AG04450 (cell line): ENCODE measurements at regions not wholly inside any gene's neighbourhood (a gene's known extent, or its start where the extent isn't known, plus 50 kb on each side); places are given as distances from the start of the nearest gene placed in this dataset.
"Not testable (repeated sequence)": the region's sequence is repeated elsewhere in the genome, so short reads cannot be mapped to it uniquely, and the experiment has no call there.

Experiments used
- CTCF ChIA-PET: fragments of 300-600, 350-600 bp; formaldehyde crosslinking; extraction: SDS; loops from one replicate; lab custom pipeline; 2022; ENCODE audit warnings: antibody characterized with exemption, inconsistent platforms; lab: Charles Lee
- POLR2A ChIA-PET: fragments of 350-600 bp; formaldehyde crosslinking; extraction: SDS; loops from one replicate; lab custom pipeline; 2021; ENCODE audit warnings: antibody characterized with exemption, inconsistent platforms; lab: Yijun Ruan, JAX
- DNase-seq: peaks from one replicate; pipeline ENCODE4 v3.0.0-alpha.2; 2011; ENCODE audit warnings: low read depth, low spot score
- H3K27ac ChIP-seq: one replicate; pipeline ENCODE4 v1.5.1; 2012; ENCODE audit warnings: low read depth, low read length, control low read depth
- H3K27me3 ChIP-seq: one replicate; pipeline ENCODE4 v1.6.0; 2012; ENCODE audit warnings: low read length; ENCODE audit not compliant: control insufficient read depth, insufficient read depth
- H3K4me3 ChIP-seq: 2 replicates; pipeline ENCODE4 v1.5.1; 2011; ENCODE audit warnings: mild to moderate bottlenecking, low read depth, low read length, control low read depth
- H3K9me3 ChIP-seq: 2 replicates; pipeline ENCODE4 v1.5.1; 2012; ENCODE audit warnings: low read length; ENCODE audit not compliant: control insufficient read depth, insufficient read depth
- CTCF ChIP-seq: IDR thresholded peaks from 2 replicates; pipeline ENCODE4 v1.5.1; 2011; ENCODE audit warnings: low read depth, low read length, control low read depth, inconsistent platforms

- no peak for DNase-seq
- ChIA-PET CTCF (no interaction called here), POLR2A (no interaction called here)
- no peaks in the 10 kb centered on the region for H3K9me3 ChIP-seq
- no peak overlapping the region for H3K27ac ChIP-seq
- H3K27me3 ChIP-seq: no peaks in the 10 kb centered on the region
- no peak overlapping the region for H3K4me3 ChIP-seq
- TF ChIP-seq CTCF: no peak
These were observed 430.4 kb downstream of the TFEC start for GRCh38 chr7:115600207-115600606.

GRCh38 chr7:115599184-115599583 is 431.4 kb downstream of the TFEC start:
- H3K27me3 ChIP-seq, POLR2A ChIA-PET, H3K27ac ChIP-seq, DNase-seq, H3K4me3 ChIP-seq, CTCF ChIA-PET, H3K9me3 ChIP-seq: not testable (repeated sequence)

GRCh38 chr7:115597220-115597619 is 433.3 kb downstream of the TFEC start:
- DNase-seq, POLR2A ChIA-PET, H3K27me3 ChIP-seq, CTCF ChIA-PET, H3K9me3 ChIP-seq, H3K4me3 ChIP-seq, H3K27ac ChIP-seq: not testable (repeated sequence)

GRCh38 chr7:115593111-115593510 is 437.5 kb downstream of the TFEC start:
- Histone ChIP-seq H3K9me3 (no peaks in the 10 kb centered on the region; the same call in 1 of the 2 replicates), H3K27me3 (no peaks in the 10 kb centered on the region), H3K4me3 (no peak overlapping the region), H3K27ac (no peak overlapping the region)
- no peak for TF ChIP-seq CTCF
- no peak for DNase-seq
- POLR2A ChIA-PET: no interaction called here
- CTCF ChIA-PET: no interaction called here

- no peak for TF ChIP-seq CTCF
- Histone ChIP-seq H3K4me3 (no peak overlapping the region), H3K27me3 (no peaks in the 10 kb centered on the region), H3K9me3 (no peaks in the 10 kb centered on the region), H3K27ac (no peak overlapping the region)
- ChIA-PET CTCF (no interaction called here), POLR2A (no interaction called here)
- no peak for DNase-seq
These were observed 445.4 kb downstream of the TFEC start for GRCh38 chr7:115585015-115585718.

GRCh38 chr7:115582956-115583355 is 447.6 kb downstream of the TFEC start:
- CTCF ChIA-PET: no interaction called here

More at GRCh38 chr7:115582956-115583355, 447.6 kb downstream of the TFEC start:
- no peaks in the 10 kb centered on the region for H3K9me3 ChIP-seq
- DNase-seq: no peak
- H3K27ac ChIP-seq: no peak overlapping the region
- H3K27me3 ChIP-seq: no peaks in the 10 kb centered on the region
- no peak for TF ChIP-seq CTCF
- H3K4me3 ChIP-seq: no peak overlapping the region
- POLR2A ChIA-PET: no interaction called here
